GM23248 (cell line): ENCODE measurements at regions not wholly inside any gene's neighbourhood (a gene's known extent, or its start where the extent isn't known, plus 50 kb on each side); places are given as distances from the start of the nearest gene placed in this dataset.

Source experiments
- EZH2 ChIP-seq: fragments of 200-600 bp; sonication (generic); IDR thresholded peaks from 2 replicates; pipeline ENCODE4 v1.6.1; 2018; ENCODE audit warnings: antibody characterized with exemption, mild to moderate bottlenecking; ENCODE audit not compliant: insufficient read depth, poor library complexity, severe bottlenecking
- EZH2phosphoT487 ChIP-seq: fragments of 200-600 bp; sonication (generic); IDR thresholded peaks from 2 replicates; pipeline ENCODE4 v1.6.1; 2018; ENCODE audit warnings: antibody characterized with exemption, moderate library complexity, mild to moderate bottlenecking, low read depth; ENCODE audit not compliant: insufficient read depth

GRCh38 chr13:59435024-59435423 is 728.7 kb downstream of the DIAPH3 start:
- TF ChIP-seq EZH2: no peak
- TF ChIP-seq EZH2phosphoT487: no peak
